Epidermal melanocyte (primary cell): ENCODE measurements at regions not wholly inside any gene's neighbourhood (a gene's known extent, or its start where the extent isn't known, plus 50 kb on each side); places are given as distances from the start of the nearest gene placed in this dataset.
"Not testable (repeated sequence)": the region's sequence is repeated elsewhere in the genome, so short reads cannot be mapped to it uniquely, and the experiment has no call there.

ENCODE experiments used
- DNase-seq: peaks from one replicate; pipeline ENCODE4 v3.0.0; 2011; ENCODE audit warnings: low spot score; ENCODE audit not compliant: insufficient read length

DNA sequence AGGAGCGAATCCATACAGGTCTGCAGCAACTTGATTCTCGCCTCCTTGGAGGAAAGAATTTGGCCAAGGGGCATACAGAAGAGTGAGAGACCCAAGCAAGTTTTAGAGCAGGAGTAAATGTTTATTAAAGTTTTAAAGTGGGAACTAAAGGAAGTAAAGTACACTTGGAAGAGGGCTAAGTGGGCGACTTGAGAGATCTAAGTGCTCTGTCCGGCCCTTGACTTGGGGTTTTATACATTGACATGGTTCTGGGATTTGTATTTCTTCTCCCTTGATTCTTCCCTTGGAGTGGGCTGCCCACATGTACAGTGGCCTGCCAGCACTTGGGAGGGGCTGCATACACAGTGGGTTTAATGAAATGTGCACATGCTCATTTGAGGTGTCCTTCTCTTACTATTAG, 421.2 kb downstream of the TMEM121 start:
- DNase-seq = no peak

DNA sequence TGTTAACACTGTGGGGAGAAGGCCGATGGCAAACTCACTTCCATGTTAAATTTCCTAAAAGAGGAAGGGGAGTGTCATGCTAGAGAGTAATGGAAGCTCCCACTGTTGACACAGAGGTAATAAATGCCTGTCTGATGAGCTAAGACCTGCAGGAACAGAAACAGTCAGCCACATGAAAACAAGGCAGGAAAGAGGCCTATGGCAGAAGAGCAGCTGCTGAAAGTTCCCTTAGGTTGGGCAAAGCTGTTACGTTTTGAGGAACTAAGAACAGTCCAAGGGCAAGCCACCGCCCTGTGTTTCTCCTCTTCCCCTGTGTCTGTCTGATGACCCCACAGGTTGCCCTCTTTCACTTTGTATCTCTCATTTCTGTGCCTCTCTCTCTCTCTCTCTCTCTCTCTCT, 422.6 kb downstream of the TMEM121 start:
- DNase-seq = not testable (repeated sequence)

DNA sequence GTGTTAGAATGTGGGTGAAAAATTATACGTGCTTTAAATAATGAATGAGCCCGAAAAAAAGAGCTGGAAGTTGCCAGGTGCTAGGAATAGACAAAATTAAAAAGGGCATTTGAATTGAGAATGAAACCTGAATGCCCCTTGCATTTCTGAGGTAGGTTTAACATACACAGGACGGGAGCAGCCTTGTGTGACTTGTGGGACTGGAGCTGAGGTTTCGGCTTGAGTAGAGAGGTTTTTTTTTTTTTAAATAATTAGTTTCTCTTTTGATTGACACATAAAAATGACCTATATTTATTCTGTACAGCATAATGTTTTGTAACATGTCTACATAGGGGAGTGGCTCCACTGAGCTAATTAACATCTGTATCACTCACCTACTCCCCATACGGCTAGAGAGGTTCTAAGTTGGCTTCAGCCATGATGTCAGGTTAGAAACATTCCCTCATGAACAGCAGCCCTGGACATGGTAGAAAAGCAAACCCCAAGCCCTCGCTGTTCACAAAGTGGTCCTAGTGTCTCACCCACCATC, 424.0 kb downstream of the TMEM121 start:
- not testable (repeated sequence) for DNase-seq

DNA sequence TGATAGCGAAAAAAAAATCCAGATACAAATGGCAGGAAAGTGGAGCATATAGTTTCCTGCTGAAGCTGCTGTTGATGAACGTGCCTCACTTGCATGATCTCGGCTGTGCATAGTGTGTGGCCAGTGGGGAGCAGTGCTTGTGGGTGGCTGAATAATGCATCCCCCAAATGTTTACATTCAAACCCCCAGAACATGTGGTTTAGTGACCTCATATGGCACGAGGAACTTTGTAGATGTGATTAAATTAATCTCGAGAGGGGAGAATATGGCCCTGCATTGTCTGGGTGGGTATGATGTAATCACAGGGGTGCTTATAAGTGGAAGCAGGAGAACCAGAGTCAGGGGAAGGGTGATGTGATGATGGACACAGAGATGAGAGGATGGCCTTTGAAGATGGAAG, 425.0 kb downstream of the TMEM121 start:
- no peak for DNase-seq

DNA sequence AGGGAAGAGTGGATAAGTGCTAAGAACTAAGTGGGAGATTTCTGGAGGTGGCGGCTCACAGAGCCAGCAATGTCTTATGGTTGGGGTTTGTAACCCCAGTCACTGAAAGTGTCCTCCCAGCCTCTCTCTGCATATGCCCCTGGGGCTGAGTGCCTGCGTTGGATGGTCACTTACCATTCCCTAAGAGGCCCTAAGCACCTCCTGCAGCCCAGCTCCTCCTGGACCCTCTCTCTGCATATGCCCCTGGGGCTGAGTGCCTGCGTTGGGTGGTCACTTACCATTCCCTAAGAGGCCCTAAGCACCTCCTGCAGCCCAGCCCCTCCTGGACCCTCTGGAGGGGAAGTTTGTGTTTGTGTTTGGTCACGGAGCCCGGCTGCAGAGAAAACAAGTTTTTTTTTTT, 425.8 kb downstream of the TMEM121 start:
- DNase-seq = no peak

DNA sequence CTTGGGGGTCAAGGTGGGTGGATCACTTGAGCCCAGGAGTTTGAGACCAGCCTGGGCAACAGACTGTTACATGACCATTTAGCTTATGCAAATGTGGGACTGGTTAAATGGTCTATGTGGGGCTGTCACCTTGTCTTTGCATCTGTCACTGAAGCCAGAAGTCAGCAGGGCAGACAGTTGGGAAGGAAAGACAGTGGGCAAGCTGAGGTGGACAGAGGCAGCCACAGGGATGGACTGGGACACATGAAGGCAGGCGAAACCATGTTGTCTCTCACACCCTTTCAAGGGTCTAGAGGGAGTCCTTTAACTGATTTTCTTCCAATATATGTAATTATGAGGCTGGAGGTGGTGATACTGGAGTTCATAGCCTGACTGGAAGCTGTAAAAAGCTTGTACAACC, 426.4 kb downstream of the TMEM121 start:
- no peak for DNase-seq

DNA sequence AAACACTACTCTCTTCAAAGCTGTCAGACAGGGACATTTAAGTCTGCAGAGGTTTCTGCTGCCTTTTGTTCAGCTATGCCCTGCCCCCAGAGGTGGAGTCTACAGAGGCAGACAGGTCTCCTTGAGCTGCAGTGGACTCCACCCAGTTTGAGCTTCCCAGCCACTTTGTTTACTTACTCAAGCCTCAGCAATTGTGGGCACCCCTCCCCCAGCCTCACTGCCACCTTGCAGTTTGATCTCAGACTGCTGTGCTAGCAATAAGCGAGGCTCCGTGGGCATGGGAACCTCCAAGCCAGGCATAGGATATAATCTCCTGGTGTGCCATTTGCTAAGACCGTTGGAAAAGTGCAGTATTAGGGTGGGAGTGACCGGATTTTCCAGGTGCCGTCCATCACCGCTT, 435.2 kb downstream of the TMEM121 start:
- DNase-seq = not testable (repeated sequence)

DNA sequence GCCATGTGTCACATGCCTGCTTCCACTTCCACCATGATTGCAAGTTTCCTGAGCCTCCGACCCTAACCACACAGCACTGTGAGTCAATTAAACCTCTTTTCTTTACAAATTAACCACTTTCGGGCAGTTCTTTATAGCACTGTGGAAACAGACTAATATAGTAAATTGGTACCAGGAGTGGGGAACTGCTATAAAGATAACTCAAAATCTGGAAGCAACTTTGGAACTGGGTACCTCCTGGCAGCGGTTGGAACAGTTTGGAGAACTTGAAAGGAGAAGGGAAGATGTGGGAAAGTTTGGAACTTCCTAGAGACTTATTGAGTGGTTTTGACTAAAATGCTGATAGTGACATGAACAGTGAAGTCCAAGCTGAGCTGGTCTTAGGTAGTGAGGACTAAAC, 436.1 kb downstream of the TMEM121 start:
- DNase-seq = no peak

DNA sequence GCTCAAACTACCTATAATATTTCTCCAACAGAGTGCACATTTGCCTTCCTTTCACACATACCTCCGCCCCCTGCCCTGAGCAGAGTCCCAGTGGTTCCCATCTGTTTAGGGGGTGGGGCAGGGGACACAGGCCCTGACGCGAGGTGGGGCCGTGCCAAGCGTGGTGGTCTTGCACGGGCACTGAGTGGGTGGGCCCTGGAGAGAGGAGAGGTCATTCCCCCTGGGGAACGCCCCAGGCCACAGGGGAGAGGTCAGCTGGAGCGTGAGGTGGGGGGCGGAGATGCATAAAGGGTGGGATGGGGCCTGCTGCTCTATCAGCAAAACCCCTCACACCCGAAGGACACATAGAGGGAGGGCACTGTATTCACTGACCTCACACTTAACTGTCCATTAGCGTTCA, 441.9 kb downstream of the TMEM121 start:
- no peak for DNase-seq

DNA sequence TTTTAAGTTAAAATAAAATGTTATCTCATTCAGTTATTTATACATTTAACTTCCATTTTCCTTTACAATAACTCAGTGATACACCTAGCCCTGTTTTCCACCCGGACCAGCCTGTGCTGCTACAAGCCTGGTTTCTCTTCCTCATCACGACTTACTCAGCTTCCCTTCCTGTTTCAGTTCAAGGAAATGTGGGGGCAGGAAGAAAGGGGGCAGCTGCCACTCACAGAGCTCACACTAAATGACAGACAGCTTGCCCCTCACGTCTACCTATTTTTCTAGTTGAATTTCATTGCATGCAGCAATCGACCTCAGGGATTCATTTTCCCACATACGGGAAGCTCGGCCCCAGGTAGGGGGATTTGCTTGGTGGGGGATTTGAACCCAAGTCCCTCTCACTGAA, 442.6 kb downstream of the TMEM121 start:
- not testable (repeated sequence) for DNase-seq

DNA sequence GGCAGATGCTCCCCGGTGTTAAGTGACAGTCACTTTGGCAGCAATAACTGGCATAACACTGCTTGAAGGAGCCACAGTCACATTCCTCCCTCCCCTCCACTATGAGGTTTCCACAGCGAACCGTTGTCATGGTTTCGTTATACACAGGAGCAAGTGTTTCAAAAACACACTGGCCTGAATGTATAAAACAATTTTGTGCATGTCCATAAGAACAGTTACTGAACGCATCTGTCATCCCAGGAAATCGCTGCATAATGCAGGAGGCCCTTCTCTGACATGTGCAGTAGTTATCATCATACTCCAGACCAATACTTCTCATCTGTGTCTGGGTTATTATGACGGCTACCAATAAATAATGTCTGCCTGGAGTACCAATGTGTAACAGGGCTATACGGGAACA, 444.4 kb downstream of the TMEM121 start:
- DNase-seq = not testable (repeated sequence)

DNA sequence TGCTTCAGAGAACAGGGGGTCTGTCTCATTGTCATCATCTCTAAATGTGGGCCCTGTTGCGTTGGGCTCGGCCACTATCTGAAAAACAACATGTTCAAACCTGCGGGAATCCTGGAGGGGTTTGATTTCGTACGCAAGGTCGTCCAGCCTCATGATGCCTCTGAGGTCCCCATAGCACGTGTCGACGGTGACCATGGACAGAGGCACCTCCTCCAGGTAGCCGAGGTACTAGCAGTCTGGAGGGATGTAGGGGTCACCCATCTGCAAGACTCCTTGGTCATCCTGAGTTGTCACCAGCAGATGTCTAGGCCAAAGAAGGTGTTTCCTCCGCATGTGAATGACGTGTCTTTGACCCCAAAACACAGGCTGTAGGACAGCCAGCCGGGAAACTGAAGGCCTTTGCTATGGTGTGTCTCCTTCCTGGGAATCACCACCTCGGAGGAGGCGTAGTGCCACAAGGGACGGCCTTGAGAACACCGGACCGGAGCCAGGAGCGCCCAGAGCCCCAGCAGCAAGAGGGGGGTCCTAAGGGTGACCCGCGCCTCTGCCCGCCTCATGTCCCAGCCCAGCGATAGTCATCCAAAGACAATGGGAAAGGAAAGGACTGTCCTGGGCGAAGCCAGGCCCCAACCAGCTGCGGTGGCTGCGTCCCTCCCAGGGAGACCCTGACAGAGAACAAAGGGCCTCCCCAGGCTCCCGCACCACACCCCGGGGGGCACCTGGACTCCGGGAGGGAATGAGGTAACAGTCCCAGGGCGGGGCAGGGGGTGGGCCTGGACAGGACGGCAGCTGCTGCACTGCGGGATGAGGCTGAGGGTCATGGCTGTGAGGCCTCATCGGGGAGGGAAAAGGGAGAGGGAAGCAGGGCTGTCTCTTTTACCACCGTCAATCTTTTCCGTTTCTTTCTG, 445.5 kb downstream of the TMEM121 start:
- no peak for DNase-seq

DNA sequence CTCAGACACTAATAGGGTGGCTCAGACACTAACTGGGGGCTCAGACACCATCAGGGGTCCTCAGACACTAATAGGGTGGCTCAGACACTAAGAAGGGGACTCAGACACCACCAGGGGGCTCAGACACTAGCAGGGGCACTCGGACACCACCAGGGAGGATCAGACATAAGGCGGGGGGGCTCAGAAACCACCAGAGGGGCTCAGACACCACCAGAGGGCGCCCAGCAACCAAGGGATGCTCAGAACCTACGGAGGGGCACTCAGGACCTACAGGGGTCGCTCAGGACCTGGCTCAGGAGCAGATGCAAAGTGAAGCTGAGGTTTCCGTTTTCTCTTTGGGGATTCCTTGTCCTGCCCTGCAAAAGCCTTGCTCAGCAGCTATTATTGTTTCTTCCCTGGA, 448.5 kb downstream of the TMEM121 start:
- DNase-seq = no peak

DNA sequence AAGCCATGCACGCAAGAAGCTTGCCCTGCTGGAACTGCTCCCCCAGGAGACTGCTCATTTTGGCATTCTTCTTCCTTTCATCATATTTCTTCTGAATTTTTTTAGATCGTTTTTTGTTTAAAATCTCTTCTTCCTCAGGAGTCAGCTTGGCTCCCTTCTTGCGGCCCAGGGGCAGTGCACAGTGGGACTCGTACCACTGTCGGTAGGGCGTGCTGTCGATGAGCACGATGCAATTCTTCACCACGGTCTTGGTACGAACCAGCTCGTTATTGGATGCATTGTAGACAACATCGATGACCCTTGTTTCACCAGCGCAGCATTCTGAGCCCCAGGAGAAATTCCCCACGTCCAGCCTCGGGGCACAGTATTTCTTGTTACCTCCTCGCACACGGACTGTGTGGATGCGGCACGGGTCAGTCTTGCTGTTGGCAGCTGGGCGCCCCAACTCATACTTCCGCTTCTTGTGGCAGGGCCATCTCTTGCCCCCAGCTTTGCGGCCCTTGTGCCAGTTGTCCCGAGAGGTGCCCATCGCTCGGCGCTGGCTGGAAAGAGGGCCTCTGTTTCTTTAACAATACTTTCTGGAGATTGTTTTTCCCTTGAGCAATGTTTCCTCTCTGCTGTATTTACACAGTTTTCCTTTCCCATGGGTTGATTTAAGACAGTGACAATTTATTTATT, 452.4 kb downstream of the TMEM121 start:
- no peak for DNase-seq

DNA sequence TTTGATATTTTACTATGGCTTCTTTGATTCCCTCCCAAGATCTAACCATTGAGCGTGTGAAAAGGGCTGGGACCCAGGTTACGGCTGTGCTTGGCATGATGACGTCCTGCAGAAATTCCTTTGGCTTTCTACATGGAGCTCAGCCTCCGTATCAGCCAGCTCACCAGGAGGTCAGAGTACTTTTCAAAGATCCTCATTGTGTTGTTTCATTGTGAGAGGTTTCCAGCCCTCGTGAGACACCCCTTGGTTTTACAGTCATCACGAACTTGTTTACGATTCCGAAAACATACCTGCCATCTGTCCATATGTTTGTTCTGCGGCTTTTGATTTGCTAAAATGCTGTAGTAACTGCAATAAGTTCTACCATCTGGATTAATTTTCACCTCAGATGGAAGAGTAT, 453.1 kb downstream of the TMEM121 start:
- DNase-seq = no peak

DNA sequence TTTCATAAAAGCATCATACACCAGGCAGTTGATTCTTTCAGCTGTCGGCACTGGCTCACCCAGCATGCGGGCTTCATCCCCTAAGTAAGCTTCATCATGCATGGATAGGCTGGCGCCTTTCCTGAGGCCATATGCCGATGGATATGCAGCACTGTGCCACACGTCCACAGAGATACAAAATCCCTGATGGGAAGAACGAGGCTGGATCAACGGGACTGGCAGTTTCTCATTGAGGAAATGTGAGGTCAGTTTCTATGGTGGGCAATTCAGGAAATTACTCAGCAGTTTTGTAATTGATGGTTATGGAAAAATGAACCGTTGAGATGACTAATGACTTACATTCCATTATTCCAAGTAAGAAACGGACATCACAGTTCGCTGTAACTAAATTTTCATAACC, 453.8 kb downstream of the TMEM121 start:
- no peak for DNase-seq

DNA sequence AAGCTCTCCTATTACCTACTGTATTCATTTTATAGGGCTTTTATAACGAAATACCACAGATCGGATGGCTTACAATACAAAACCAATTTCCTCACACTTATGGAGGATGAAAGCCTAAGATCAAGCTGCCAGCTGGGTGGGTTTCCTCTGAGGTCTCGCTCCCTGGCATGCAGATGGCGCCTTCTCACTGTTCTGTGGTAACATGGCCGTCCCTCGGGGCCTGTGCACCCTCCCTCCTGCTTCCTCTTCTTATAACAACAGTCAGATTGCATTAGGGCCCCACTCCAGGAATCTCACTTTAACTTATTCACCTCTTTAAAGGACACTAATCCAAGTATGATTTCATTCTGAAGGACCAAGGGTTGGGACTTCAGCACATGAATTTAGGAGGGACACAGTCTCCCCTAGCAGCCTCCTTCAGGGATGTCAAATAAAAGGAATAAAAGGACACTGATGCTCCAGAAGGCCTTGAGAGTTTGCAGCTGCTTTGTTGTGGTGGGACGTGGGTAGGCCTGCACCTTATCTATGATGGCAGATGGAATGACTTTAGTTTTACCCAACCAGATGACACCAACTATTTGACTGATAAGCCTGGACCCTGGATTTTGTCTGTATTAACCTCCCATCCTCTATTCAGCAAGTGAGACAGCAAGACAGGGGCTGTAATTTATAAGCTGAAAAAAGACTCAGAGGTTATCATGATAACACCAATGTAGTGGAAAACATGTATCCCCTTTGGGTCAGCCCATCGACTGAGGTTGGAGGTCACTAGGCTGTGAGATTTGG, 455.3 kb downstream of the TMEM121 start:
- DNase-seq = not testable (repeated sequence)

DNA sequence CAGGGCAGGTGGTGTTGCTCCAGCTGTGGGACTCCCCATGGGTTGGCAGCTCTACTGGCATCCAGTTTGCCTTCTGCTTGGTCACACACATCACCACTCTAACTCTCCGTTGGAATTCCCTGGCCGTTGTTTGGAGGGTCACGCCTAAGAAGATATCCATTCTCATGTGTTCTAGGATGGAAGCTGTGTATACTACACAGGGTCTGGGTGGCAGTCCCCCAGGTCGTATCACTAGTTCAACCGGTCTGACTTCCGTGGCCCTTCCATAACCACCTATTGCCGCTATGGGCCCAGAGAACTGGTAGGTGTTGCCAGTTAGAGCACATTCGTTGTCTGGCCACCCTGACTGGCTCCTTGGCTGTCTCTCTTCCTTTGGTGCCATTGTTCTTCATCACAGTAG, 456.3 kb downstream of the TMEM121 start:
- no peak for DNase-seq

DNA sequence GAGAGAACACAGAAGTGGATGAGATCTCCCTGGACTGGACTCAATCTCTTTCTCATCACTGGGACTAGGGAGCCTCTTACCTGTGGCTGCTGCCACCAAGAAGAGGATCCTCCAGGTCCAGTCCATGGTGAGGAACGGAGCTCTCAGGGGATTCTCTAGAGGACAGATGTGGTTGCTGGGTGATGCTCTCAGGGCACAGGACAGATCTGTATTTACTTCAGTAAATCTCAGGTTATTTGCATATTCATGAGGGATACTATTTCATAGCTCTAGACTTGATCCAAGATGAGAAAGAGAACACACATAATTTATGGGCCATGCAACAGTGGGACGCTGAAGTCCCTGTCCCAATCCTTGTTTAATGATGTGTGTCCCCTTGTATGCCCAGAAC, 460.5 kb downstream of the TMEM121 start:
- no peak for DNase-seq

DNA sequence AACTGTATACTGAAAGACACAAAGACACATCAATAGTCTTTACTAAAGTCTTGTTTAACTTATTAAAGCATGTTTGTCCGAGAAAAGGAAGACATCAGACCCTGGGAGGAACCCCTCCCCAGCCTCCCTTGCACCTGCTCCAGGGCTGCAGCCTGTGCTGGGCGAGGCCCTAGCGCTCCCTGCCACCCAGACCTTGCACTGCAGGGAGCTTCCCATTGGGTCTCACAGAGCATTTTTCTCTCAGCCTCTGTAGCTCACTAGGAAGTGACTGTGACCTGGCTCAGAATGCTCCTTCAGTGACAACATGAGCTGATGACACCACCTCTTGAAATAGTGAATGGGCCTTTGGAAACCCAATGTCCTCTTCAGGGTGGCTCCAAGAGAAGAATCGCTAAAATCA, 461.2 kb downstream of the TMEM121 start:
- DNase-seq = no peak

DNA sequence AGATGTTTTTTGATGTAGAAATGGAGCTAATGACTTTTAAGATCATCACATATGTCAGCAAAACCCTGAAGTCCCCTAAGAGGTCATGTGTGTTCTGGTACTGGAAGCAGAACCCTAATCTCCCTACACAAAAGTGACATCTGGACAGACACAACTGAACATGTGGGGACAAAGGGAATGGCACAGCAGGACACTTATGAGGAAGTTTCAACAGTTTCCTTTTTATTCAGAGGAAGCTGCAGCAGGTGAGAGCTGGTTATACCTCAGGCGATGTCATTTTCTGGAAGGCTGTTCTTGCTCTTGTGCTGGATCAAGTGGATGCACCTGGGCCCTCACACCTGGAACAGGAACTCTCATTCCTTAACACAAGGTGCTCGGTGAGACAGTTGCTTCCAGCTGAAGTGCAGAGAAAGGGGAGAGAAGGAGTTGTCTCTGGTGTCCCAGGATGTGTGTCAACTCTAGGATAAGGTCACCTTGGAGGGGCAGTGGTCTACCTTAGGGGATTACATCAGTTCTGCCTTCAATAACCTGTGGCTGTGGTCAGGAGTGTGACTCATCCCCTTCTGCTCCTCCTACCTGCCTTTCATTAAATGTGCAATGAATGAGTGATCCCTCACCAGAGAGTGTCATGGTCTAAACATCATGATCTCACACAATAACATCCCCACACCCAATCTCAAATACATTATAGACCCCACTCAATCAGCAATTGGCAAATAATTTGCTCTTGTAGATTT, 463.4 kb downstream of the TMEM121 start:
- DNase-seq = no peak
